Endothelial cell of umbilical vein (primary cell): ENCODE measurements at regions not wholly inside any gene's neighbourhood (a gene's known extent, or its start where the extent isn't known, plus 50 kb on each side); places are given as distances from the start of the nearest gene placed in this dataset.

Experiments
- BruUV-seq: library from RNA; stranded (reverse); fragments of 400-500 nt; replicated peaks from 2 replicates; lab custom pipeline; 2021; lab: Mats Ljungman, UMichigan
- CTCF ChIA-PET: fragments of 300-600, 350-600 bp; sonication (Branson Sonifier 250); formaldehyde crosslinking; loops from one replicate; lab custom pipeline; 2021; ENCODE audit warnings: antibody characterized with exemption, inconsistent platforms; lab: Charles Lee
- POLR2A ChIA-PET: fragments of 300-600, 350-600 bp; sonication (Branson Sonifier 250); formaldehyde crosslinking; loops from one replicate; lab custom pipeline; 2021; ENCODE audit warnings: antibody characterized with exemption, inconsistent platforms; lab: Charles Lee
- DNase-seq: peaks from one replicate; pipeline ENCODE4 v3.0.0-alpha.2; 2011; ENCODE audit warnings: low read depth, low spot score
- FAIRE-seq: peaks from 2 replicates; lab custom pipeline; 2011; peaks lifted over from hg19 to GRCh38; lab: Jason Lieb, UNC
- H2AFZ ChIP-seq: 2 replicates; pipeline ENCODE4 v1.6.0; 2012; ENCODE audit warnings: low read depth, low read length, control low read depth, inconsistent platforms
- H3K27ac ChIP-seq: 2 replicates; pipeline ENCODE4 v1.5.1; 2011; ENCODE audit warnings: low read depth, mild to moderate bottlenecking, control low read depth, low read length, moderate library complexity; ENCODE audit not compliant: insufficient read depth
- H3K27me3 ChIP-seq, 2 experiments: 2 replicates each; pipeline versions ENCODE4 v1.6.0 to v1.6.1; 2011; ENCODE audit warnings: low read length in 2 of 2, mixed read lengths in 1 of 2; ENCODE audit not compliant: control insufficient read depth in 2 of 2, insufficient read depth in 2 of 2
- H3K36me3 ChIP-seq, 2 experiments: 2 replicates in 1 of 2; 3 replicates in 1 of 2; pipeline ENCODE4 v1.5.1; 2011; ENCODE audit warnings: low read length in 2 of 2, mild to moderate bottlenecking in 1 of 2, moderate library complexity in 1 of 2; ENCODE audit not compliant: control insufficient read depth in 2 of 2, insufficient read depth in 2 of 2; ENCODE audit errors: extremely low read depth in 1 of 2
- H3K4me1 ChIP-seq: 3 replicates; pipeline ENCODE4 v1.5.1; 2011; ENCODE audit warnings: mild to moderate bottlenecking, low read length; ENCODE audit not compliant: control insufficient read depth, insufficient read depth; ENCODE audit errors: extremely low read depth
- H3K4me2 ChIP-seq: 2 replicates; pipeline ENCODE4 v1.6.1; 2011; ENCODE audit warnings: low read length, control low read depth, mixed read lengths; ENCODE audit not compliant: insufficient read depth
- H3K4me3 ChIP-seq, 3 experiments: fragments of 200-600 bp in 1 of 3; sonication (generic), shearing (Covaris generic) in 1 of 3; replicated peaks in 1 of 3; 2 replicates each; pipeline ENCODE4 v1.5.1; 2011 to 2016; ENCODE audit warnings: control low read depth in 3 of 3, low read length in 3 of 3, mild to moderate bottlenecking in 2 of 3, inconsistent platforms in 1 of 3, low read depth in 1 of 3, moderate library complexity in 1 of 3; ENCODE audit not compliant: insufficient read depth in 1 of 3
- H3K79me2 ChIP-seq: 2 replicates; pipeline ENCODE4 v1.6.0; 2012; ENCODE audit warnings: low read length, inconsistent platforms; ENCODE audit not compliant: control insufficient read depth, insufficient read depth
- H3K9ac ChIP-seq: replicated peaks from 2 replicates; pipeline ENCODE3; 2011; ENCODE audit warnings: low read length, control low read depth; ENCODE audit not compliant: insufficient read depth; ENCODE audit errors: extremely low read depth
- H3K9me1 ChIP-seq: replicated peaks from 3 replicates; pipeline ENCODE4 v1.6.0; 2011; ENCODE audit warnings: mild to moderate bottlenecking, low read length; ENCODE audit not compliant: control insufficient read depth, insufficient read depth; ENCODE audit errors: extremely low read depth
- H3K9me3 ChIP-seq: replicated peaks from 2 replicates; pipeline ENCODE4 v1.5.1; 2012; ENCODE audit warnings: low read length, inconsistent platforms; ENCODE audit not compliant: control insufficient read depth, insufficient read depth
- H4K20me1 ChIP-seq: replicated peaks from 2 replicates; pipeline ENCODE3; 2011; ENCODE audit warnings: mild to moderate bottlenecking, low read length; ENCODE audit not compliant: control insufficient read depth, insufficient read depth; ENCODE audit errors: extremely low read depth
- CTCF ChIP-seq, 2 donors: IDR thresholded peaks; 1 replicate in 1 of 2; 2 replicates in 1 of 2; pipeline ENCODE4 v1.5.1; 2011; ENCODE audit warnings: low read length in 2 of 2, mild to moderate bottlenecking in 2 of 2, moderate library complexity in 2 of 2, control low read depth in 1 of 2, inconsistent platforms in 1 of 2, low read depth in 1 of 2; ENCODE audit not compliant: insufficient read depth in 1 of 2; ENCODE audit errors: extremely low read depth in 1 of 2
- EZH2 ChIP-seq: IDR thresholded peaks from 2 replicates; pipeline ENCODE4 v1.6.1; 2012; ENCODE audit warnings: borderline replicate concordance, low read depth, mild to moderate bottlenecking, moderate library complexity, low read length, inconsistent platforms; ENCODE audit not compliant: severe bottlenecking
- GATA2 ChIP-seq: IDR thresholded peaks from 2 replicates; pipeline ENCODE4 v1.7.0; 2011; ENCODE audit warnings: low read depth, mild to moderate bottlenecking, moderate library complexity, mixed read lengths, low read length; ENCODE audit not compliant: insufficient read length, insufficient read depth
- JUN ChIP-seq: IDR thresholded peaks from 2 replicates; pipeline ENCODE4 v1.6.1; 2011; ENCODE audit warnings: borderline replicate concordance, low read depth; ENCODE audit not compliant: insufficient read length, insufficient read depth
- MAX ChIP-seq: IDR thresholded peaks from 2 replicates; pipeline ENCODE4 v1.6.1; 2011; ENCODE audit not compliant: insufficient read depth, insufficient read length
- MYC ChIP-seq: IDR thresholded peaks from one replicate; pipeline ENCODE4 v1.6.1; 2011; ENCODE audit warnings: mild to moderate bottlenecking, low read depth, low read length
- POLR2AphosphoS5 ChIP-seq: IDR thresholded peaks from 2 replicates; pipeline ENCODE4 v1.6.1; 2012; ENCODE audit warnings: low read depth, mild to moderate bottlenecking, control low read depth, low read length, moderate library complexity; ENCODE audit not compliant: insufficient read depth
- dilution Hi-C: fragments of 300-500 bp; cut with MboI; formaldehyde crosslinking; loops from one replicate; pipeline ENCODE4 v1.15.0; 2019; ENCODE audit warnings: low sequenced_read_pairs; ENCODE audit not compliant: extremely low pct_ligation_motif_present
- intact Hi-C: fragments of 100-400 bp; cut with micrococcal nuclease; formaldehyde crosslinking; loops from one replicate; pipeline ENCODE4 v1.10.0; 2022

- H3K36me3 ChIP-seq, result no peaks in the 10 kb centered on the region
- H4K20me1 ChIP-seq, result no peaks in the 10 kb centered on the region
- BruUV-seq, result no TSS peak
- H3K27ac ChIP-seq, result no peak overlapping the region
- FAIRE-seq (no peak), DNase-seq (no peak)
- H3K9me3 ChIP-seq, result no peaks in the 10 kb centered on the region
- intact Hi-C loops (loop anchor here (5.0 kb wide), 1 partner anchor 79 kb away; the partner anchor contains the start of gene DSEL), dilution Hi-C loops (no loop called here)
- ChIA-PET CTCF (no interaction called here), POLR2A (no interaction called here)
- no peaks in the 10 kb centered on the region for H3K79me2 ChIP-seq
- TF ChIP-seq MYC, result no peak
- TF ChIP-seq GATA2, result no peak
- no peak for TF ChIP-seq CTCF (IDR thresholded peaks at IDR 0.05; ENCODE audit: extremely low read depth in 1 of 2, insufficient read depth in 1 of 2, low read depth in 1 of 2, low read length in 2 of 2)
- no peak for TF ChIP-seq JUN
- no peak for TF ChIP-seq MAX
- no peak for TF ChIP-seq POLR2AphosphoS5
- no peak for TF ChIP-seq EZH2
- no peaks in the 10 kb centered on the region for H3K27me3 ChIP-seq
- H2AFZ ChIP-seq, result no peak overlapping the region
- H3K4me3 ChIP-seq, result no peak overlapping the region
- H3K4me1 ChIP-seq, result peaks cover 7% of the 10 kb centered on the region
- peaks cover 4% of the 10 kb centered on the region for H3K9me1 ChIP-seq
- no peak overlapping the region for H3K9ac ChIP-seq
- H3K4me2 ChIP-seq, result no peak overlapping the region
Observed at GRCh38 chr18:67596003-67596402, 79.5 kb upstream of the DSEL start.
